IPS-NIHi11 (cell line): ENCODE measurements at regions not wholly inside any gene's neighbourhood (a gene's known extent, or its start where the extent isn't known, plus 50 kb on each side); places are given as distances from the start of the nearest gene placed in this dataset.

Experiments
- DNase-seq: peaks from one replicate; pipeline ENCODE4 v3.0.0; 2012; ENCODE audit warnings: mixed read lengths, low spot score

GRCh38 chr13:22235285-22235949, 564.5 kb downstream of the FGF9 start:
- peak; percentile 57 for DNase-seq

- peak; percentile 50 for DNase-seq
Measured at GRCh38 chr13:22235950-22236290, 565.0 kb downstream of the FGF9 start.

- no peak for DNase-seq
Measured at GRCh38 chr13:22238269-22238668, 567.4 kb downstream of the FGF9 start.

- no peak for DNase-seq
Measured at GRCh38 chr13:22240716-22241115, 569.8 kb downstream of the FGF9 start.

- no peak for DNase-seq
Measured at GRCh38 chr13:22243469-22244163, 572.7 kb downstream of the FGF9 start.

GRCh38 chr13:22252281-22252830, 581.5 kb downstream of the FGF9 start:
- DNase-seq: no peak

GRCh38 chr13:22253107-22253506, 582.2 kb downstream of the FGF9 start:
- no peak for DNase-seq

- no peak for DNase-seq
Measured at GRCh38 chr13:22256111-22256639, 585.3 kb downstream of the FGF9 start.

- DNase-seq: no peak
Measured at GRCh38 chr13:22262001-22262885, 591.4 kb downstream of the FGF9 start.

- no peak for DNase-seq
Measured at GRCh38 chr13:22263185-22263584, 592.3 kb downstream of the FGF9 start.

- DNase-seq: no peak
Measured at GRCh38 chr13:22265563-22265962, 594.7 kb downstream of the FGF9 start.

GRCh38 chr13:22270881-22271280, 600.0 kb downstream of the FGF9 start:
- DNase-seq: no peak

- no peak for DNase-seq
Measured at GRCh38 chr13:22271903-22272302, 601.0 kb downstream of the FGF9 start.

GRCh38 chr13:22275393-22275792, 604.5 kb downstream of the FGF9 start:
- DNase-seq: no peak

GRCh38 chr13:22276616-22277015, 605.7 kb downstream of the FGF9 start:
- no peak for DNase-seq

GRCh38 chr13:22278336-22278929, 607.6 kb downstream of the FGF9 start:
- peak; percentile 44 for DNase-seq

- DNase-seq: no peak
Measured at GRCh38 chr13:22285867-22286266, 615.0 kb downstream of the FGF9 start.

GRCh38 chr13:22286338-22286737, 615.5 kb downstream of the FGF9 start:
- no peak for DNase-seq

- DNase-seq: no peak
Measured at GRCh38 chr13:22287343-22287920, 616.6 kb downstream of the FGF9 start.

- no peak for DNase-seq
Measured at GRCh38 chr13:22288496-22288895, 617.6 kb downstream of the FGF9 start.

- no peak for DNase-seq
Measured at GRCh38 chr13:22289711-22290110, 618.8 kb downstream of the FGF9 start.

- DNase-seq: peak; percentile 17
Measured at GRCh38 chr13:22298530-22298929, 627.7 kb downstream of the FGF9 start.
